ENCODE measurements at regions not wholly inside any gene's neighbourhood (a gene's known extent, or its start where the extent isn't known, plus 50 kb on each side); places are given as distances from the start of the nearest gene placed in this dataset.
"Not testable (repeated sequence)": the region's sequence is repeated elsewhere in the genome, so short reads cannot be mapped to it uniquely, and the experiment has no call there.

GRCh38 chr13:90798381-90798780 lies 549.1 kb upstream of the MIR17HG start:
- DNase-seq, result no peak

- no peak for DNase-seq
These were observed 547.3 kb upstream of the MIR17HG start for GRCh38 chr13:90800082-90800746.

- no peak for DNase-seq
These were observed 545.9 kb upstream of the MIR17HG start for GRCh38 chr13:90801621-90802020.

- no peak for DNase-seq
These were observed 544.3 kb upstream of the MIR17HG start for GRCh38 chr13:90803210-90803609.

- DNase-seq, result no peak
These were observed 541.4 kb upstream of the MIR17HG start for GRCh38 chr13:90806016-90806615.

- DNase-seq, result no peak
These were observed 540.6 kb upstream of the MIR17HG start for GRCh38 chr13:90806892-90807291.

- no peak for DNase-seq
These were observed 538.6 kb upstream of the MIR17HG start for GRCh38 chr13:90808838-90809237.

GRCh38 chr13:90824032-90824431 lies 523.5 kb upstream of the MIR17HG start:
- DNase-seq, result no peak

- DNase-seq, result no peak
These were observed 520.8 kb upstream of the MIR17HG start for GRCh38 chr13:90826688-90827087.

- DNase-seq, result no peak
These were observed 516.7 kb upstream of the MIR17HG start for GRCh38 chr13:90830782-90831181.

- no peak for DNase-seq
These were observed 513.5 kb upstream of the MIR17HG start for GRCh38 chr13:90833951-90834350.

- no peak for DNase-seq
These were observed 512.8 kb upstream of the MIR17HG start for GRCh38 chr13:90834700-90835099.

GRCh38 chr13:90835826-90836225 lies 511.7 kb upstream of the MIR17HG start:
- DNase-seq, result no peak

GRCh38 chr13:90838317-90838960 lies 509.0 kb upstream of the MIR17HG start:
- DNase-seq, result no peak

- no peak for DNase-seq
These were observed 508.4 kb upstream of the MIR17HG start for GRCh38 chr13:90839061-90839460.

GRCh38 chr13:90846936-90847335 lies 500.6 kb upstream of the MIR17HG start:
- no peak for DNase-seq

GRCh38 chr13:90853666-90854065 lies 493.8 kb upstream of the MIR17HG start:
- DNase-seq, result not testable (repeated sequence)

GRCh38 chr13:90857921-90858320 lies 489.6 kb upstream of the MIR17HG start:
- no peak for DNase-seq

GRCh38 chr13:90866006-90866405 lies 481.5 kb upstream of the MIR17HG start:
- DNase-seq, result no peak

GRCh38 chr13:90867336-90867683 lies 480.2 kb upstream of the MIR17HG start:
- no peak for DNase-seq

GRCh38 chr13:90868321-90868920 lies 479.1 kb upstream of the MIR17HG start:
- no peak for DNase-seq

GRCh38 chr13:90869580-90869979 lies 477.9 kb upstream of the MIR17HG start:
- DNase-seq, result no peak

GRCh38 chr13:90872491-90873025 lies 474.9 kb upstream of the MIR17HG start:
- no peak for DNase-seq

GRCh38 chr13:90880790-90881189 lies 466.7 kb upstream of the MIR17HG start:
- no peak for DNase-seq

Data from CD4-positive, alpha-beta T cell treated with Interleukin-6 for 4 hours (primary cell).